Transverse colon (tissue), 4 donors: ENCODE measurements at regions not wholly inside any gene's neighbourhood (a gene's known extent, or its start where the extent isn't known, plus 50 kb on each side); places are given as distances from the start of the nearest gene placed in this dataset.
A peak's percentile ranks its signal among the peaks of the same experiment; 100 is the strongest.
"Not testable (repeated sequence)": the region's sequence is repeated elsewhere in the genome, so short reads cannot be mapped to it uniquely, and the experiment has no call there.

Source experiments
- DNase-seq: peaks from one replicate; pipeline ENCODE4 v3.0.0-alpha.2; 2019
- H3K27ac ChIP-seq, 4 donors: fragments of 200-600 bp; sonication (generic); 2 replicates each; pipeline ENCODE4 v1.5.1; 2016 to 2018; ENCODE audit warnings: inconsistent platforms in 4 of 4
- H3K27me3 ChIP-seq: fragments of 200-600 bp; sonication (generic); 2 replicates; pipeline ENCODE4 v1.5.1; 2017; ENCODE audit warnings: inconsistent platforms
- H3K36me3 ChIP-seq, 4 donors: fragments of 200-600 bp; sonication (generic); 2 replicates each; pipeline ENCODE4 v1.5.1; 2017 to 2019; ENCODE audit warnings: inconsistent platforms in 4 of 4
- H3K4me1 ChIP-seq, 4 donors: fragments of 200-600 bp; sonication (generic); 2 replicates each; pipeline ENCODE4 v1.5.1; 2017 to 2020; ENCODE audit warnings: inconsistent platforms in 4 of 4
- H3K4me3 ChIP-seq, 4 donors: fragments of 200-600 bp; sonication (generic); 1 replicate in 1 of 4; 2 replicates in 3 of 4; pipeline versions ENCODE4 v1.5.1 to v1.6.1; 2017 to 2019; ENCODE audit warnings: inconsistent platforms in 4 of 4
- H3K9me3 ChIP-seq, 2 donors: fragments of 200-600 bp; sonication (generic); 2 replicates each; pipeline ENCODE4 v1.5.1; 2017 to 2019; ENCODE audit warnings: inconsistent platforms in 2 of 2
- CTCF ChIP-seq, 5 experiments: fragments of 200-600 bp in 3 of 5; fragments of 450-650 bp in 2 of 5; sonication (generic) in 3 of 5; IDR thresholded peaks; 1 replicate in 2 of 5; 2 replicates in 3 of 5; pipeline ENCODE4 v1.5.1; 2016 to 2017; ENCODE audit warnings: antibody characterized with exemption in 5 of 5, inconsistent platforms in 3 of 5, mild to moderate bottlenecking in 2 of 5, moderate library complexity in 1 of 5
- EP300 ChIP-seq: sonication (generic); formaldehyde crosslinking; IDR thresholded peaks from one replicate; pipeline ENCODE4 v1.6.1; 2017; ENCODE audit warnings: antibody characterized with exemption, low read depth
- POLR2A ChIP-seq: fragments of 450-650 bp; IDR thresholded peaks from one replicate; pipeline ENCODE4 v1.6.1; 2016; ENCODE audit warnings: antibody characterized with exemption, mild to moderate bottlenecking, moderate library complexity
- POLR2AphosphoS5 ChIP-seq, 3 donors: sonication (generic); formaldehyde crosslinking; IDR thresholded peaks; one replicate each; pipeline ENCODE4 v1.6.1; 2016; ENCODE audit warnings: antibody characterized with exemption in 3 of 3
- WGBS, 2 donors: methylation state at CpG; one replicate each; pipeline ENCODE4 v1.1.5; 2018; ENCODE audit warnings: low coverage in 1 of 2; 5-methylcytosine and 5-hydroxymethylcytosine counted together
- in situ Hi-C, 4 donors: fragments of 200-750 bp; cut with MboI; loops; one replicate each; pipeline versions ENCODE4 v1.15.0 to v1.15.1; 2017; ENCODE audit warnings: low sequenced_read_pairs in 3 of 4, low pct_ligation_motif_present in 1 of 4, low pct_unique_long_range_greater_than_20kb in 1 of 4
- intact Hi-C: fragments of 100-400 bp; cut with DNase I; formaldehyde crosslinking; loops from one replicate; pipeline ENCODE4 v1.15.1; 2023; ENCODE audit warnings: low total_unique reads

GRCh38 chr12:20077618-20078017 lies 290.7 kb upstream of the PDE3A start:
- H3K4me3 ChIP-seq, result no peak overlapping the region
- in situ Hi-C loops (no loop called here), intact Hi-C loops (no loop called here)
- no peaks in the 10 kb centered on the region for H3K27me3 ChIP-seq
- H3K4me1 ChIP-seq, result no peaks in the 10 kb centered on the region
- no peaks in the 10 kb centered on the region for H3K9me3 ChIP-seq
- WGBS, 2 donors, result 65 to 76% methylated on average over 3 of the region's 3 CpGs
- no peak for TF ChIP-seq CTCF (IDR thresholded peaks at IDR 0.05)
- TF ChIP-seq EP300, result no peak
- no peak for TF ChIP-seq POLR2AphosphoS5 (IDR thresholded peaks at IDR 0.05)
- TF ChIP-seq POLR2A, result no peak
- no peak overlapping the region for H3K27ac ChIP-seq
- no peaks in the 10 kb centered on the region for H3K36me3 ChIP-seq
- DNase-seq, result no peak

GRCh38 chr12:20089077-20089476 lies 279.3 kb upstream of the PDE3A start:
- in situ Hi-C loops, result no loop called here
- 56 to 86% methylated on average over 1 to 6 of the region's 6 CpGs for WGBS, 2 donors
- no peak for DNase-seq

GRCh38 chr12:20093190-20093810 lies 275.0 kb upstream of the PDE3A start:
- intact Hi-C loops, in situ Hi-C loops, H3K4me3 ChIP-seq, DNase-seq, H3K27me3 ChIP-seq, H3K9me3 ChIP-seq, H3K4me1 ChIP-seq, H3K27ac ChIP-seq, H3K36me3 ChIP-seq: not testable (repeated sequence)
- WGBS, 2 donors, result 89% methylated on average over 30 of the region's 32 CpGs; no CpG with 5 or more reads in 1 of the 2 donors

More at GRCh38 chr12:20089077-20089476, 279.3 kb upstream of the PDE3A start:
- no peaks in the 10 kb centered on the region for H3K9me3 ChIP-seq
- no peak for TF ChIP-seq POLR2AphosphoS5 (IDR thresholded peaks at IDR 0.05)
- TF ChIP-seq POLR2A, result no peak
- TF ChIP-seq CTCF (IDR thresholded peaks at IDR 0.05), result no peak
- H3K36me3 ChIP-seq, result no peaks in the 10 kb centered on the region
- no peaks in the 10 kb centered on the region for H3K4me1 ChIP-seq
- intact Hi-C loops, result no loop called here
- no peak overlapping the region for H3K4me3 ChIP-seq
- H3K27me3 ChIP-seq, result no peaks in the 10 kb centered on the region
- H3K27ac ChIP-seq, result no peak overlapping the region

GRCh38 chr12:20096430-20096829 lies 271.9 kb upstream of the PDE3A start:
- TF ChIP-seq POLR2AphosphoS5 (IDR thresholded peaks at IDR 0.05), result no peak
- no peak for TF ChIP-seq POLR2A
- no peak for TF ChIP-seq EP300
- TF ChIP-seq CTCF (IDR thresholded peaks at IDR 0.05), result no peak
- no peaks in the 10 kb centered on the region for H3K27me3 ChIP-seq
- H3K4me3 ChIP-seq, result no peak overlapping the region
- no peaks in the 10 kb centered on the region for H3K36me3 ChIP-seq
- H3K27ac ChIP-seq, result no peak overlapping the region
- no peaks in the 10 kb centered on the region for H3K9me3 ChIP-seq
- 75 to 84% methylated on average over 4 to 6 of the region's 6 CpGs for WGBS, 2 donors
- H3K4me1 ChIP-seq, result peaks cover 0 to 6% (median 2%) of the 10 kb centered on the region in 4 donors
- DNase-seq, result no peak
- intact Hi-C loops, result no loop called here
- in situ Hi-C loops, result no loop called here

GRCh38 chr12:20097626-20098025 lies 270.7 kb upstream of the PDE3A start:
- H3K4me1 ChIP-seq, result peaks cover 0 to 6% (median 2%) of the 10 kb centered on the region in 4 donors
- H3K27ac ChIP-seq, result peak overlapping the region in 2 of 4 donors; percentile 14 to 30
- H3K27me3 ChIP-seq, result no peaks in the 10 kb centered on the region
- in situ Hi-C loops, result no loop called here
- no peak for DNase-seq
- WGBS, 2 donors, result 52 to 77% methylated on average over 2 of the region's 2 CpGs
- H3K9me3 ChIP-seq, result no peaks in the 10 kb centered on the region
- no peaks in the 10 kb centered on the region for H3K36me3 ChIP-seq
- intact Hi-C loops, result no loop called here
- TF ChIP-seq EP300 (no peak), POLR2A (no peak), POLR2AphosphoS5 (IDR thresholded peaks at IDR 0.05) (no peak), CTCF (IDR thresholded peaks at IDR 0.05) (no peak)
- no peak overlapping the region for H3K4me3 ChIP-seq
